ENCODE measurements at regions not wholly inside any gene's neighbourhood (a gene's known extent, or its start where the extent isn't known, plus 50 kb on each side); places are given as distances from the start of the nearest gene placed in this dataset.

GRCh38 chr1:191977874-191978506 lies 180.3 kb upstream of the RGS18 start:
- dilution Hi-C loops (cut with HindIII; ENCODE audit: low sequenced_read_pairs, unreplicated experiment): no loop called here
- CTCF ChIA-PET: interaction anchor here (0.7 kb wide), 1 partner anchor 352 kb away, joined by 4 read pairs; no protein-coding TSS in a partner anchor
- WGBS, 2 experiments (ENCODE audit: extremely low coverage in 2 of 2, insufficient read length in 1 of 2): no CpG with 5 or more reads among the region's 1 CpG

More at GRCh38 chr1:191977874-191978506, 180.3 kb upstream of the RGS18 start:
- Histone ChIP-seq H2AFZ (replicated peaks; ENCODE audit: low read length, poor library complexity) (no peak overlapping the region), H2AK5ac (ENCODE audit: low read depth, low read length) (no peak overlapping the region), H2BK5ac (ENCODE audit: low read depth, low read length, poor library complexity, severe bottlenecking) (no peak overlapping the region), H3K9me3 (ENCODE audit: control insufficient read depth, insufficient read depth, low read length) (peaks cover 5% of the 10 kb centered on the region), H3K9ac (ENCODE audit: low read depth, low read length) (no peak overlapping the region), H3K9me1 (ENCODE audit: insufficient read depth, low read length) (no peaks in the 10 kb centered on the region), H3K36me3 (ENCODE audit: control insufficient read depth, insufficient read depth, low read length) (no peaks in the 10 kb centered on the region), H4K91ac (ENCODE audit: insufficient read depth, low read depth, low read length) (no peak overlapping the region), H3K56ac (ENCODE audit: extremely low read depth, insufficient read depth, low read length) (no peak overlapping the region), H3K4me3 (ENCODE audit: insufficient read depth, low read depth, low read length) (no peak overlapping the region), H3K4me1 (ENCODE audit: control insufficient read depth, insufficient read depth, low read length) (no peaks in the 10 kb centered on the region), H3K27ac (ENCODE audit: insufficient read depth, low read length) (no peak overlapping the region), H2BK15ac (ENCODE audit: low read depth, low read length) (no peak overlapping the region), H3K27me3 (ENCODE audit: control insufficient read depth, insufficient read depth, low read length) (no peaks in the 10 kb centered on the region), H2BK120ac (ENCODE audit: low read depth, low read length) (no peak overlapping the region), H2AK9ac (replicated peaks; ENCODE audit: low read depth, low read length, poor library complexity) (no peak overlapping the region), H3K18ac (ENCODE audit: low read depth, low read length) (no peak overlapping the region), H2BK20ac (ENCODE audit: low read depth, low read length) (no peak overlapping the region), H3K79me1 (ENCODE audit: low read depth in 1 of 2, low read length in 2 of 2) (no peaks in the 10 kb centered on the region), H3K14ac (replicated peaks; ENCODE audit: low read depth, low read length) (no peak overlapping the region), H4K20me1 (ENCODE audit: insufficient read depth, low read length) (no peaks in the 10 kb centered on the region), H3K4me2 (ENCODE audit: low read depth, low read length) (no peak overlapping the region), H3K23ac (ENCODE audit: low read depth, low read length) (no peak overlapping the region), H4K8ac (ENCODE audit: low read depth in 2 of 2, low read length in 2 of 2) (no peak overlapping the region), H3K4ac (ENCODE audit: low read depth, low read length) (no peak overlapping the region), H4K5ac (ENCODE audit: low read depth, low read length) (no peak overlapping the region)
- in situ Hi-C loops (cut with MboI; ENCODE audit: low sequenced_read_pairs): no loop called here
- no peak for ATAC-seq (ENCODE audit: low read depth)
- POLR2A ChIA-PET (ENCODE audit: unreplicated experiment): interaction anchor here (0.6 kb wide), 1 partner anchor 649 kb away, joined by 4 read pairs; no protein-coding TSS in a partner anchor
- no TSS peak for BruUV-seq (replicated peaks)
- TF ChIP-seq USF2 (IDR thresholded peaks at IDR 0.05; ENCODE audit: low read depth, low read length) (no peak), RAD21 (IDR thresholded peaks at IDR 0.05; ENCODE audit: low read length) (no peak), CTCF (conservative IDR thresholded peaks at IDR 0.05; ENCODE audit: low read depth, low read length) (no peak), SMC3 (IDR thresholded peaks at IDR 0.05; ENCODE audit: low read depth, low read length) (no peak), CEBPB (IDR thresholded peaks at IDR 0.05; ENCODE audit: low read depth, low read length) (no peak), MAZ (IDR thresholded peaks at IDR 0.05; ENCODE audit: borderline replicate concordance, low read depth, low read length) (no peak), BHLHE40 (IDR thresholded peaks at IDR 0.05; ENCODE audit: low read depth, low read length) (no peak), POLR2A (IDR thresholded peaks at IDR 0.05; ENCODE audit: low read depth, low read length) (no peak), ELK1 (IDR thresholded peaks at IDR 0.05; ENCODE audit: borderline replicate concordance, low read depth, low read length) (no peak), NFE2L2 (IDR thresholded peaks at IDR 0.05; ENCODE audit: low read depth, low read length) (no peak)
- no peak for DNase-seq
- intact Hi-C loops (cut with micrococcal nuclease): no loop called here

Data from IMR-90 (cell line).